SK-N-SH (cell line): ENCODE measurements at regions not wholly inside any gene's neighbourhood (a gene's known extent, or its start where the extent isn't known, plus 50 kb on each side); places are given as distances from the start of the nearest gene placed in this dataset.

Experiments used
- CTCF ChIP-seq: fragments of 200-600 bp; sonication (generic); IDR thresholded peaks from 2 replicates; pipeline ENCODE4 v1.6.1; 2017; ENCODE audit warnings: antibody characterized with exemption, mild to moderate bottlenecking, moderate library complexity
- EP300 ChIP-seq, 2 experiments: IDR thresholded peaks; 2 replicates each; pipeline versions ENCODE4 v1.4.0 to v1.6.1; 2012; ENCODE audit warnings: borderline replicate concordance in 1 of 2, low read depth in 1 of 2, low read length in 1 of 2
- GABPA ChIP-seq: IDR thresholded peaks from 2 replicates; pipeline ENCODE4 v1.4.0; 2012; ENCODE audit warnings: low read depth, mild to moderate bottlenecking
- GATA2 ChIP-seq: sonication (generic); formaldehyde crosslinking; IDR thresholded peaks from 2 replicates; pipeline ENCODE4 v1.5.0; 2020; ENCODE audit warnings: mild to moderate bottlenecking, missing genetic modification reagents
- MXI1 ChIP-seq: IDR thresholded peaks from 2 replicates; pipeline ENCODE4 v1.6.1; 2012; ENCODE audit warnings: mild to moderate bottlenecking, low read depth, low read length, improper control_type of control experiment
- NFIC ChIP-seq: IDR thresholded peaks from 2 replicates; pipeline ENCODE4 v1.4.0; 2012; ENCODE audit warnings: borderline replicate concordance
- POLR2AphosphoS5 ChIP-seq: IDR thresholded peaks from 2 replicates; pipeline ENCODE4 v1.6.1; 2012; ENCODE audit warnings: low read depth, low read length
- RAD21 ChIP-seq: IDR thresholded peaks from 2 replicates; pipeline ENCODE4 v1.6.1; 2012; ENCODE audit warnings: mild to moderate bottlenecking, low read length
- RFX5 ChIP-seq: IDR thresholded peaks from 2 replicates; pipeline ENCODE4 v1.6.1; 2012; ENCODE audit warnings: mild to moderate bottlenecking, improper control_type of control experiment, low read length
- SMC3 ChIP-seq: IDR thresholded peaks from 2 replicates; pipeline ENCODE4 v1.6.1; 2012; ENCODE audit warnings: low read depth, low read length, improper control_type of control experiment
- USF2 ChIP-seq: fragments of 150-350 bp; IDR thresholded peaks from 2 replicates; pipeline ENCODE4 v1.6.1; 2017; ENCODE audit warnings: antibody characterized with exemption, low read length, low read depth, borderline replicate concordance
- TF ChIP-seq, protein P1 (sequence below): IDR thresholded peaks from 2 replicates; pipeline ENCODE4 v1.6.1; 2012; ENCODE audit warnings: mild to moderate bottlenecking, low read depth, low read length, moderate library complexity
- TF ChIP-seq, protein P2 (sequence below): IDR thresholded peaks from 2 replicates; pipeline ENCODE4 v1.4.0; 2012; ENCODE audit warnings: low read depth
- TF ChIP-seq, protein P3 (sequence below): IDR thresholded peaks from 2 replicates; pipeline ENCODE4 v1.4.0; 2012; ENCODE audit warnings: low read depth, borderline replicate concordance

DNA sequence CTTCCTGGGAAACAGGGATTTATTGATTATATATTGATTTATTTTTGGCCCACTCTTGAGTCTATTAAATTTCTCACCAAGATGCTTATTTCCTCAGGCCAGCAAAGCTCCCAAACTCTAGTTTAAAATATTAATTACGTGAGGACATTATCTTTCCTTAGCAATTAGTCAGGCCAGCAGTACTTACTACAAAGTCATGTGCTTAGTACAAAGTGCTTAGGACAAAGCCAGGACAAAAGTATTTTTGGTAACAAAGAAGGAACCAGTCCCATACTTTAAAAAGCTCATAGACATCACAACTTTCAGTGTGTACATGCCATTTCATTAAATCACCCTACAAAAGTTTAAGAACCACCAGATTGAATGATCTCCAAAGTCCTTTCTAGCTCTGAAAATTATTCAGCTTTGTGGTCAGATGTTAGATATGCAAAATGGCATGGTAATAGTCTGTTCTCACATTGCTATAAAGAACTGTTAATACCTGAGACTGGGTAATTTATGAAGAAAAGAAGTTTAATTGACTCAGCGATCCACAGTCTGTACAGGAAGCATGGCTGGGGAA lies 94.7 kb upstream of the PWP1 start:
- TF ChIP-seq, protein P1, sequence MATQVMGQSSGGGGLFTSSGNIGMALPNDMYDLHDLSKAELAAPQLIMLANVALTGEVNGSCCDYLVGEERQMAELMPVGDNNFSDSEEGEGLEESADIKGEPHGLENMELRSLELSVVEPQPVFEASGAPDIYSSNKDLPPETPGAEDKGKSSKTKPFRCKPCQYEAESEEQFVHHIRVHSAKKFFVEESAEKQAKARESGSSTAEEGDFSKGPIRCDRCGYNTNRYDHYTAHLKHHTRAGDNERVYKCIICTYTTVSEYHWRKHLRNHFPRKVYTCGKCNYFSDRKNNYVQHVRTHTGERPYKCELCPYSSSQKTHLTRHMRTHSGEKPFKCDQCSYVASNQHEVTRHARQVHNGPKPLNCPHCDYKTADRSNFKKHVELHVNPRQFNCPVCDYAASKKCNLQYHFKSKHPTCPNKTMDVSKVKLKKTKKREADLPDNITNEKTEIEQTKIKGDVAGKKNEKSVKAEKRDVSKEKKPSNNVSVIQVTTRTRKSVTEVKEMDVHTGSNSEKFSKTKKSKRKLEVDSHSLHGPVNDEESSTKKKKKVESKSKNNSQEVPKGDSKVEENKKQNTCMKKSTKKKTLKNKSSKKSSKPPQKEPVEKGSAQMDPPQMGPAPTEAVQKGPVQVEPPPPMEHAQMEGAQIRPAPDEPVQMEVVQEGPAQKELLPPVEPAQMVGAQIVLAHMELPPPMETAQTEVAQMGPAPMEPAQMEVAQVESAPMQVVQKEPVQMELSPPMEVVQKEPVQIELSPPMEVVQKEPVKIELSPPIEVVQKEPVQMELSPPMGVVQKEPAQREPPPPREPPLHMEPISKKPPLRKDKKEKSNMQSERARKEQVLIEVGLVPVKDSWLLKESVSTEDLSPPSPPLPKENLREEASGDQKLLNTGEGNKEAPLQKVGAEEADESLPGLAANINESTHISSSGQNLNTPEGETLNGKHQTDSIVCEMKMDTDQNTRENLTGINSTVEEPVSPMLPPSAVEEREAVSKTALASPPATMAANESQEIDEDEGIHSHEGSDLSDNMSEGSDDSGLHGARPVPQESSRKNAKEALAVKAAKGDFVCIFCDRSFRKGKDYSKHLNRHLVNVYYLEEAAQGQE, result no peak
- no peak for TF ChIP-seq CTCF
- TF ChIP-seq, protein P2, sequence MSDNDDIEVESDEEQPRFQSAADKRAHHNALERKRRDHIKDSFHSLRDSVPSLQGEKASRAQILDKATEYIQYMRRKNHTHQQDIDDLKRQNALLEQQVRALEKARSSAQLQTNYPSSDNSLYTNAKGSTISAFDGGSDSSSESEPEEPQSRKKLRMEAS, result no peak
- TF ChIP-seq NFIC, result no peak
- no peak for TF ChIP-seq POLR2AphosphoS5
- no peak for TF ChIP-seq RFX5
- TF ChIP-seq MXI1, result no peak
- no peak for TF ChIP-seq USF2
- TF ChIP-seq, protein P3, sequence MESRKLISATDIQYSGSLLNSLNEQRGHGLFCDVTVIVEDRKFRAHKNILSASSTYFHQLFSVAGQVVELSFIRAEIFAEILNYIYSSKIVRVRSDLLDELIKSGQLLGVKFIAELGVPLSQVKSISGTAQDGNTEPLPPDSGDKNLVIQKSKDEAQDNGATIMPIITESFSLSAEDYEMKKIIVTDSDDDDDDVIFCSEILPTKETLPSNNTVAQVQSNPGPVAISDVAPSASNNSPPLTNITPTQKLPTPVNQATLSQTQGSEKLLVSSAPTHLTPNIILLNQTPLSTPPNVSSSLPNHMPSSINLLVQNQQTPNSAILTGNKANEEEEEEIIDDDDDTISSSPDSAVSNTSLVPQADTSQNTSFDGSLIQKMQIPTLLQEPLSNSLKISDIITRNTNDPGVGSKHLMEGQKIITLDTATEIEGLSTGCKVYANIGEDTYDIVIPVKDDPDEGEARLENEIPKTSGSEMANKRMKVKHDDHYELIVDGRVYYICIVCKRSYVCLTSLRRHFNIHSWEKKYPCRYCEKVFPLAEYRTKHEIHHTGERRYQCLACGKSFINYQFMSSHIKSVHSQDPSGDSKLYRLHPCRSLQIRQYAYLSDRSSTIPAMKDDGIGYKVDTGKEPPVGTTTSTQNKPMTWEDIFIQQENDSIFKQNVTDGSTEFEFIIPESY, result no peak
- TF ChIP-seq GABPA, result no peak
- TF ChIP-seq EP300 (IDR thresholded peaks at IDR 0.05; ENCODE audit: borderline replicate concordance in 1 of 2, low read depth in 1 of 2, low read length in 1 of 2), result no peak
- no peak for TF ChIP-seq GATA2 (CRISPR knock-in tag)
- no peak for TF ChIP-seq RAD21
- no peak for TF ChIP-seq SMC3
